ENCODE measurements at regions not wholly inside any gene's neighbourhood (a gene's known extent, or its start where the extent isn't known, plus 50 kb on each side); places are given as distances from the start of the nearest gene placed in this dataset.

GRCh38 chr1:163406772-163407171, 85.0 kb downstream of the NUF2 start:
- no peak for DNase-seq

GRCh38 chr1:163408262-163408661, 86.5 kb downstream of the NUF2 start:
- no peak for DNase-seq

- DNase-seq, result peak in 1 of 2 donors; percentile 15
Observed at GRCh38 chr1:163410073-163410999, 88.6 kb downstream of the NUF2 start.

- no peak for DNase-seq
Observed at GRCh38 chr1:163412221-163412620, 90.5 kb downstream of the NUF2 start.

GRCh38 chr1:163414778-163415177, 93.0 kb downstream of the NUF2 start:
- no peak for DNase-seq

- DNase-seq, result no peak
Observed at GRCh38 chr1:163421701-163422100, 99.9 kb downstream of the NUF2 start.

GRCh38 chr1:163422738-163423404, 101.1 kb downstream of the NUF2 start:
- no peak for DNase-seq

- DNase-seq, result no peak
Observed at GRCh38 chr1:163426505-163427251, 104.9 kb downstream of the NUF2 start.

- no peak for DNase-seq
Observed at GRCh38 chr1:163427279-163427678, 105.5 kb downstream of the NUF2 start.

GRCh38 chr1:163436140-163436812, 114.5 kb downstream of the NUF2 start:
- DNase-seq, result no peak

- DNase-seq, result no peak
Observed at GRCh38 chr1:163439471-163439870, 117.7 kb downstream of the NUF2 start.

GRCh38 chr1:163440090-163440489, 118.3 kb downstream of the NUF2 start:
- no peak for DNase-seq

- DNase-seq, result no peak
Observed at GRCh38 chr1:163442231-163442879, 120.6 kb downstream of the NUF2 start.

GRCh38 chr1:163442895-163443294, 121.1 kb downstream of the NUF2 start:
- no peak for DNase-seq

- DNase-seq, result no peak
Observed at GRCh38 chr1:163443863-163444262, 122.1 kb downstream of the NUF2 start.

GRCh38 chr1:163444665-163445064, 122.9 kb downstream of the NUF2 start:
- DNase-seq, result no peak

- no peak for DNase-seq
Observed at GRCh38 chr1:163450986-163451385, 129.2 kb downstream of the NUF2 start.

- no peak for DNase-seq
Observed at GRCh38 chr1:163459539-163459938, 137.8 kb downstream of the NUF2 start.

GRCh38 chr1:163467289-163467688, 145.5 kb downstream of the NUF2 start:
- no peak for DNase-seq

GRCh38 chr1:163471779-163472650, 150.3 kb downstream of the NUF2 start:
- no peak for DNase-seq

- DNase-seq, result no peak
Observed at GRCh38 chr1:163472651-163473248, 151.0 kb downstream of the NUF2 start.
